Heart left ventricle (tissue), 16 donors: ENCODE measurements at regions not wholly inside any gene's neighbourhood (a gene's known extent, or its start where the extent isn't known, plus 50 kb on each side); places are given as distances from the start of the nearest gene placed in this dataset.
A peak's percentile ranks its signal among the peaks of the same experiment; 100 is the strongest.

Source experiments
- ATAC-seq, 4 donors: fragments of 200-7000 bp; cut with Tn5 transposase; one replicate each; pipeline ENCODE4 v1.9.1; 2020 to 2022; ENCODE audit warnings: moderate library complexity in 4 of 4, mild to moderate bottlenecking in 3 of 4, moderate number of reproducible peaks in 1 of 4
- DNase-seq, 5 donors: peaks; one replicate each; pipeline ENCODE4 v3.0.0-alpha.2; 2020
- H3K27ac ChIP-seq, 12 donors: fragments of 200-600 bp; sonication (generic) in 4 of 12; one replicate each; pipeline versions ENCODE4 v1.5.0 to v1.8.0; 2016 to 2022; ENCODE audit warnings: mild to moderate bottlenecking in 2 of 12
- H3K27me3 ChIP-seq, 9 donors: fragments of 200-600 bp; sonication (generic) in 2 of 9; one replicate each; pipeline versions ENCODE4 v1.5.1 to v1.8.0; 2016 to 2022; ENCODE audit warnings: mild to moderate bottlenecking in 3 of 9
- H3K36me3 ChIP-seq, 9 donors: fragments of 200-600 bp; sonication (generic) in 2 of 9; one replicate each; pipeline versions ENCODE4 v1.5.0 to v1.8.0; 2018 to 2022; ENCODE audit warnings: mild to moderate bottlenecking in 2 of 9
- H3K4me1 ChIP-seq, 12 donors: fragments of 200-600 bp; sonication (generic) in 4 of 12; one replicate each; pipeline versions ENCODE4 v1.5.0 to v1.8.0; 2016 to 2022; ENCODE audit warnings: mild to moderate bottlenecking in 3 of 12
- H3K4me3 ChIP-seq, 12 donors: fragments of 200-600 bp; sonication (generic) in 4 of 12; one replicate each; pipeline versions ENCODE4 v1.5.0 to v1.8.0; 2017 to 2022; ENCODE audit warnings: mild to moderate bottlenecking in 9 of 12, moderate library complexity in 4 of 12
- H3K9me3 ChIP-seq, 12 donors: fragments of 200-600 bp; sonication (generic) in 4 of 12; one replicate each; pipeline versions ENCODE4 v1.5.0 to v1.8.0; 2016 to 2022; ENCODE audit warnings: mild to moderate bottlenecking in 1 of 12
- CTCF ChIP-seq, 12 donors: fragments of 200-600 bp; sonication (generic) in 4 of 12; IDR thresholded peaks; one replicate each; pipeline versions ENCODE4 v1.5.0 to v1.8.0; 2018 to 2022; ENCODE audit warnings: antibody characterized with exemption in 12 of 12, mild to moderate bottlenecking in 5 of 12
- POLR2A ChIP-seq, 2 donors: fragments of 450-650 bp; IDR thresholded peaks; one replicate each; pipeline ENCODE4 v1.6.1; 2017; ENCODE audit warnings: antibody characterized with exemption in 2 of 2, mild to moderate bottlenecking in 2 of 2, moderate library complexity in 2 of 2
- WGBS, 4 donors: extraction: QIAGEN DNeasy Blood & Tissue Kit in 2 of 4; methylation state at CpG; one replicate each; pipeline versions ENCODE4 v1.1.5 to v1.1.7; 2013 to 2018; 5-methylcytosine and 5-hydroxymethylcytosine counted together
- intact Hi-C, 10 donors: fragments of 100-400 bp; cut with DNase I; formaldehyde crosslinking; loops; one replicate each; pipeline versions ENCODE4 v1.11.1 to v1.14.2; 2022
- donor health status: ischemic (EF 13 %, LVEDD 7.1; RV severe dilation, severe dysfunction).
- donor health status: healthy with polysubstance abuse.
- donor health status: DM: no; HTN: yes; CAD: no.
- donor health status: DM: no; HTN: no; CAD: no.
- donor health status: ischemic (EF 25% LVEDD 6.9; RV normal size, moderate dysfunction).
- donor health status: ischemic (EF 25% LVEDD 5.7; RV mildly dilated, moderate dysfunction).
- donor health status: healthy.
- donor health status: DM: yes; HTN: yes; CAD: no.
- donor health status: ischemic (EF 35%, LVEDD 5.7; RV mildly dilated, moderate dysfunction).
- donor health status: nonischemic (EF 11% LVEDD 7.7; RV severe dilation, severe dysfunction).
- donor health status: DM: yes; HTN: yes; CAD: no.
- donor health status: PGD.
- donor health status: ischemic (EF 29% LVEDD 5.4; RV normal size, mild dysfunction).
- donor health status: nonischemic (EF 23%, LVEDD 6.1; RV moderate dilation, normal function).

DNA sequence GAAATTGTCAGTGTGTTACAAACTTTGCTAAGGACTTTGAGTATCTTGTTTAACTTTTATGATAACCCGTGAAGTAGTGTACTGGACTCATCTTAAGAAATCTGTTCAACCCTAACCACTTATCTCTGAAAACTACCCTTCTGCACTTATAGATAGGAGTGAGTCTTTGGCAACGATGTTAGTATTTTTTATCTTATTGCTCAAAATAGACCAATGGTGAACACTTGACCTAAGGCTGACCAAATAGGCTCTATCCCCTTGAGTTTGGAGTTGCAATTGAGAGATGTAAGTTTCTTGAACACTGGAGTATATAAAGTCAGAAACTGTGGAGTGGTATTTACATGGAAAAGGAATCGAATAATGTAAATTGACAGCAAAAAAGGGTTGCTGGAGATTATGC is 786.1 kb downstream of the TMTC2 start:
- Histone ChIP-seq H3K27ac (peak overlapping the region in 1 of 12 donors; percentile 32), H3K9me3 (no peaks in the 10 kb centered on the region), H3K4me1 (peaks cover 0 to 8% (median 0%) of the 10 kb centered on the region in 12 donors), H3K36me3 (no peaks in the 10 kb centered on the region), H3K27me3 (no peaks in the 10 kb centered on the region), H3K4me3 (no peak overlapping the region)
- TF ChIP-seq POLR2A (IDR thresholded peaks at IDR 0.05) (no peak), CTCF (IDR thresholded peaks at IDR 0.05) (no peak)
- ATAC-seq (peak in 1 of 4 donors; percentile 52), DNase-seq (no peak)
- intact Hi-C loops, result no loop called here
- WGBS, 4 donors, result 49 to 50% (median 50%) methylated on average over 3 of the region's 3 CpGs

DNA sequence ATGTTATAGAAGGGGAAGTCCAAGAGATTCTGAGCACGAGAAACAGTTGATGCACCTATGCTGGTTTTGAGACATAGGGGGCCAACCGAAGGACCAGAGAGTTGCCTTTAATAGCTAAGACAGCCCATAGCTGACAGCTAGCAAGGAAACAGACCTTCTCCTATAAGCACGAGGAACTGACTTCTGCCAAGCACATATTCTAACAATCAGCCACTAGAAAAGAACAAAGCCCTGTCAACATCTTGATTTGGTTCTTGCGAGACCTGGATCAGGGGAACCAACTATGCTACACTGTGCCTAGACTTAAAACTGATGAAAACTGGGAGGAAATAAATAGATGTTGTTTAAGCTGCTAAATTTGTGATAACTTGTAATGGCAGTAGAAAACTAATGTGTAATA is 785.6 kb downstream of the TMTC2 start:
- peak in 2 of 4 donors; percentile 20 to 40 for ATAC-seq
- intact Hi-C loops, result no loop called here
- Histone ChIP-seq H3K36me3 (no peaks in the 10 kb centered on the region), H3K27ac (peak overlapping the region in 2 of 12 donors; percentile 32 to 33), H3K9me3 (no peaks in the 10 kb centered on the region), H3K27me3 (no peaks in the 10 kb centered on the region), H3K4me1 (peaks cover 0 to 7% (median 0%) of the 10 kb centered on the region in 12 donors), H3K4me3 (peak overlapping the region in 1 of 12 donors; percentile 21)
- TF ChIP-seq CTCF (IDR thresholded peaks at IDR 0.05) (no peak), POLR2A (IDR thresholded peaks at IDR 0.05) (no peak)
- DNase-seq, result no peak
- WGBS, 4 donors, result 43 to 66% (median 57%) methylated on average over 4 of the region's 4 CpGs

- no peak for ATAC-seq
- WGBS, 4 donors, result 49 to 75% (median 68%) methylated on average over 6 of the region's 6 CpGs
These were observed 784.6 kb downstream of the TMTC2 start for GRCh38 chr12:83471341-83471740.

DNA sequence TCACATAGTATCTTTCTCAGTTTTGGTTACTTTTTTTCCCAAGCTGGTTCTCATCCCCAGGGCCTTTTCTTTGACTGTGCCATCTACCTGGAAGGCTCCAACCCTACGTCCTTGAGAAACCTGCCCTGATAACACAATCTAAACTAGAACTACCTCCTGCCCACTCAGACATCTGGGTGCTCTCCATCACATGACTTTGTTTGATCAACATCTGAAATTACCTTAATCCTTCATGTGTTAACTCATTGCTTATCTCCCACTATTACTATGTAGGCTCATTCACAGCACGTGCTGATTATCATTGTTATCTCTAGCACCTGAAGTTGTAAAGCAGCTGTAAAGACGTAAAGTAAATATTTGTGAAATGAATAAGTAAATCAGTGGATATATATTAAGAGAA is 784.0 kb downstream of the TMTC2 start:
- ATAC-seq, result no peak
- TF ChIP-seq CTCF (IDR thresholded peaks at IDR 0.05), result no peak
- no peak for TF ChIP-seq POLR2A (IDR thresholded peaks at IDR 0.05)
- WGBS, 4 donors, result 49 to 74% (median 66%) methylated on average over 3 of the region's 3 CpGs

More at GRCh38 chr12:83471341-83471740, 784.6 kb downstream of the TMTC2 start:
- Histone ChIP-seq H3K4me3 (peak overlapping the region in 2 of 12 donors; percentile 2 to 17), H3K36me3 (no peaks in the 10 kb centered on the region), H3K27ac (peak overlapping the region in 2 of 12 donors; percentile 12 to 33), H3K4me1 (peaks cover 0 to 3% (median 0%) of the 10 kb centered on the region in 12 donors), H3K9me3 (no peaks in the 10 kb centered on the region), H3K27me3 (no peaks in the 10 kb centered on the region)
- no peak for DNase-seq
- intact Hi-C loops, result no loop called here
- TF ChIP-seq POLR2A (IDR thresholded peaks at IDR 0.05) (no peak), CTCF (IDR thresholded peaks at IDR 0.05) (no peak)

More for the DNA sequence above, 784.0 kb downstream of the TMTC2 start:
- H3K27me3 ChIP-seq, result no peaks in the 10 kb centered on the region
- H3K36me3 ChIP-seq, result no peaks in the 10 kb centered on the region
- peak overlapping the region in 1 of 12 donors; percentile 33 for H3K27ac ChIP-seq
- peak overlapping the region in 1 of 12 donors; percentile 2 for H3K4me3 ChIP-seq
- no peaks in the 10 kb centered on the region for H3K9me3 ChIP-seq
- intact Hi-C loops, result no loop called here
- peaks cover 0 to 3% (median 0%) of the 10 kb centered on the region in 12 donors for H3K4me1 ChIP-seq
- no peak for DNase-seq
